Stimulated activated CD8-positive, alpha-beta memory T cell treated with anti-CD3 and anti-CD28 coated beads, Interleukin-15, amount 100 ng/mL, for 1 hour (primary cell): ENCODE measurements at regions not wholly inside any gene's neighbourhood (a gene's known extent, or its start where the extent isn't known, plus 50 kb on each side); places are given as distances from the start of the nearest gene placed in this dataset.
"Not testable (repeated sequence)": the region's sequence is repeated elsewhere in the genome, so short reads cannot be mapped to it uniquely, and the experiment has no call there.

ENCODE experiments used
- DNase-seq: peaks from one replicate; pipeline ENCODE4 v3.0.0-alpha.2; 2020; ENCODE audit warnings: low read depth

GRCh38 chr2:12547566-12548170 lies 169.1 kb upstream of the TRIB2 start:
- DNase-seq: no peak

GRCh38 chr2:12548906-12549305 lies 167.8 kb upstream of the TRIB2 start:
- DNase-seq: no peak

DNA sequence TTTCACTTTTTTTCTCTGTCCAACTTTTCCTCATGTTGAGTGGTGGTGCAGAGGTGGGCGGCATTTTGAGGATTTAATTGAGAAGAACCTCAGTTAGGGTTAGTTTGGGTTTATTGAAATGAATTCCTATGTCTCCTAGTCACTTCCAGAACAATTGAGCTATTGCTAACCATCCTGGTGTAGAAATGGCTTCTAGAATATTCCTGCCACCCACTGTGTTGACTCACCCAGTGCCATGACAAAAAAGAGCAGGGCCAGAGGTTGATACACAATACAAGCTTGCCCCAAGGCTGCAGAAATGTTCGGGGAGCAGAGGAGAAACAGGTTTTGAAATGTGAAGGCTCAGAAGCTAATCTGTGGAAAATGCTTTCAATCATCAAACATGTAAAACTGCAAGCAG lies 167.1 kb upstream of the TRIB2 start:
- DNase-seq: no peak

DNA sequence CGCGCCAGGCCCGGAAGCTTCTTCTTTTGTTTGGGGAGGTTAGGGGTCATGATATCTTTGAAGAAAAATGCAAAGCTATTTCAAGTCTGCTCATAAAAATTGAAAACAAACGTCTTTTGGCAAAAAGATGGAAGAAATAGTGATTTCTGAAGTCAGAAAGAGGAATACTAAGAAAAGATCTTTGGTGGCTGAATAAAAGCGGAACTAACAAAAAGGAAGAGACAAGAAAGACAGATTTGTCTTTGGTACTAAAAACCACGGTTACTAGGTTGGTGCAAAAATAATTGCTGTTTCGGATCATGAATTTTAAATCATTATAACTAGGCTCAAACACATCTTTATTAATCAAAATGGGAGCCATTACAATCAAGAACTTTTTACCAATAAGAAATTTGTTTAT lies 164.6 kb upstream of the TRIB2 start:
- no peak for DNase-seq

DNA sequence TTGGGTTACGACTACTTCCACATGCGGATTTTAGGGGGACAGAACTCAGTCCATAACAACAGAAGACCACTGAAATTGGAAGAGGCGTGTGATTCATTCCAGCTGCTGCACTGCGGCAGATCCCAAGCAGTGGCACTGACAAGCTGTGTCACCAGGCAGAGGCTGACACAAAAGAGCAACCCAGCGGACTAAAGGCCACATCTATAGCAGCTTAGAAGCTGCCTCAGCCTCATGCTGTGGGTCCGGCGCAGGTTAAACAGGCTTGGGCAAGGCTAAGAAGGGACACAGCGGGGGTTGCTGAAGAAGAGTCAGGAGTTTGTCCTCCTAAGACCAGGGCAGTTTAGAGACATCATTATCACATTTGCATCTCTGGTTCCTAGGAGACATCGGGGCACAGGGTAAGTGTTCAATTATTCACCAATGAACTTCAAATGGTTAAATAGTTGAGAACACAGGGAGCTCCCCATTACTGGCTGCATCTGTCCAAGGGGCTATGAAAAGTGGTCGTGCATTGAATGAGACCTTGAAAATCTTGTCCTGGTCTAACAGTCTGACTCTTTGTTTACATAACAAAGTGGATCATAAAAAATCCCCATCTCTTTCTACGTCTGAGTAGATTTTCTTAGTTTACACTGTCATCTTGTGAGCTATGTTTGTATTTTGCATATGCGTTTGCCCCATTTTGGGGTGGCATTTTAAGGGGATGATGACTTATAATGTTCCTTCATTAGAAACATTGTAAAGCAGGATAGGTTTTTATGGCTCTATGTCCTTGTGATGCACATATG lies 162.3 kb upstream of the TRIB2 start:
- DNase-seq: no peak

GRCh38 chr2:12555012-12555645 lies 161.6 kb upstream of the TRIB2 start:
- no peak for DNase-seq

- DNase-seq: no peak
Observed at GRCh38 chr2:12556762-12557161, 160.0 kb upstream of the TRIB2 start.

DNA sequence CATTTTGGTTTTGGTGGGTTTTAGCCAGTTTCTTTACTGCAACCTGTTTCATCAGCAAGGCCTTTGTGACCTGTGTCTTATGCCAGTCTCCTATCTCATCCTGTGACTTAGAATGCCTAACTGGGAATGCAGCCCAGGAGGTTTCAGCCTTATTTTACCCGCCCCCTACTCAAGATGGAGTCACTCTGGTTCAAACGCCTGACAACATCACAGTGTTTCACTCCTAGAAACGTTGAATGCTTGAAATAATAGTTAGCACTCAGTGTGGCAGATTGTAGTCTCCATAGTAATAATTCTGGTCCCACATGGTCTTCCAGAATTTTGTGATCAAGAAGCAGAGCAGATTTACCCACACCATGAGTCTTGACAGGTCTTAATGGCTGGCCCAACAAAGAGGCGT lies 159.0 kb upstream of the TRIB2 start:
- no peak for DNase-seq

GRCh38 chr2:12558519-12558918 lies 158.2 kb upstream of the TRIB2 start:
- no peak for DNase-seq

DNA sequence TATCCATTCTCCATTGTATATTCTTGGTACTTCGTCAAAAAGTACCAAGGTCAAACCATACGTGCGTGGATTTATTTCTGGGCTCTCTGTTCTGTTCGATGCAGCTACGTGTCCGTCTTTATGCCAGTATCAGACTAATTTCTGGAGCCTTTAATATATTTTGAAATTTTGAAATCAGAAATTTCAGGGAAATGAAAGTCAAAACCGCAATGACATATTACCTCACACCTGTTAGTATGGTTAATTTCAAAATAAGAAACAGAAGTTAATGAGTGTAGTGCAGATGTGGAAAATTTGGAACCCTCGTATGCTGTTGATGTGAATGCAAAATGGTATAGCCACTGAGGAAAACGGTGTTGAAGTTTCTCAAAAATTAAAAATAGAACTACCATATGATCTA lies 156.1 kb upstream of the TRIB2 start:
- DNase-seq: no peak

DNA sequence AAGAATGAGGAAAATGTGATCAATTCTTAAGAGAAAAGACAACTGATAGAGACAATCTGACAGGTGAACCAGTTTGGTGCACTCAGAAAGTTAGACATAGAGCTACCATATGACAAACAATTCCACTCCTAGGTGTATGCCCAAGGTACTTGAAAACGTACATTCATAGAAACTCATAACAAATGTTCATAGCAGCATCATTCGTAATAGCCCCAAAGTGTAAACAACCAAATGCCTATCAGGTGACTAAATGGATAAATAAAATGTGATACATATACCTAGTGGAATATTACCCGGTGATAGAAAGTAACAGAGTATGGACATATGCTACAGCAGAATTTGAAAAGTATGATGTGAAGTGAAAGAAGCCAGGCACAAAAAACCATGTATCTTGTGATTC lies 149.3 kb upstream of the TRIB2 start:
- DNase-seq: no peak

DNA sequence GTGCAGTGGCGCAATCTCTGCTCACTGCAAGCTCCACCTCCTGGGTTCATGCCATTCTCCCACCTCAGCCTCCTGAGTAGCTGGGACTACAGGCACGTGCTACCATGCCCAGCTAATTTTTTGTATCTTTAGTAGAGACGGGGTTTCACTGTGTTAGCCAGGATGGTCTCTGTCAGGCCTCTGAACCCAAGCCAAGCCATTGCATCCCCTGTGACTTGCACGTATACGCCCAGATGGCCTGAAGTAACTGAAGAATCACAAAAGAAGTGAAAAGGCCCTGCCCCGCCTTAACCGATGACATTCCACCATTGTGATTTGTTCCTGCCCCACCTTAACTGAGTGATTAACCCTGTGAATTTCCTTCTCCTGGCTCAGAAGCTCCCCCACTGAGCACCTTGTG lies 147.2 kb upstream of the TRIB2 start:
- not testable (repeated sequence) for DNase-seq

- not testable (repeated sequence) for DNase-seq
Observed at GRCh38 chr2:12569929-12570328, 146.8 kb upstream of the TRIB2 start.

- DNase-seq: no peak
Observed at GRCh38 chr2:12577091-12577490, 139.6 kb upstream of the TRIB2 start.

DNA sequence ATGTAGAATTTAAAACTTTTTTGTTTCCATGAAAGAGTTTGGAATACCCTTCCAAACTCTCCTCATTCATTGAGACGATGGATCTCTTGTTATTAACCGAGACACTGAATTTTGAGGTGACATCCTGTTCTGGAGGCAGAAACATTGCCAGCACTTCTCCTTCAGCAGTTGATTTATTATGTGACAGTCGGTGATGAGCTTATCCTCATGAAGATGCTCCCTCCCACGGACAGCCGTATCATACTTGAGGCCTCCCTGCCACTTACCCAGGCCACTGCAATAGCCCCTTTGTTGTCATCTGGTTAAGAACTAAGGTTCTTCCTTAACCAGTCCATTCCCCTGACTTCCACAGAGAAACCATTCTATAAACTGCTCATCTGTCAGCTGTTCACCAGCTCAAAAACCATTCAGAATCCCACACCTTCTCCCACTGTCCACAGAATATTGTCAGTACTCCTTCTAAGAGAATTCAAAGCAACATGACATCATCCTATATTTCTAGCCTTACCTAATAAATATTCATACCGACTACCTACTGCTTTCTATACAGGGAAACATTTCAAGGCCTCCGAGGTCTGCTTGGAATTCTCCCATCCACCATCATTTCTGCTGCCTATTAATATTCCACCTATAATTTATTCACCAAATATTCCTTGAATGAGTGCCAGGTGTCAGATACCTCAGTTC lies 139.0 kb upstream of the TRIB2 start:
- DNase-seq: no peak

- no peak for DNase-seq
Observed at GRCh38 chr2:12579018-12579417, 137.7 kb upstream of the TRIB2 start.

DNA sequence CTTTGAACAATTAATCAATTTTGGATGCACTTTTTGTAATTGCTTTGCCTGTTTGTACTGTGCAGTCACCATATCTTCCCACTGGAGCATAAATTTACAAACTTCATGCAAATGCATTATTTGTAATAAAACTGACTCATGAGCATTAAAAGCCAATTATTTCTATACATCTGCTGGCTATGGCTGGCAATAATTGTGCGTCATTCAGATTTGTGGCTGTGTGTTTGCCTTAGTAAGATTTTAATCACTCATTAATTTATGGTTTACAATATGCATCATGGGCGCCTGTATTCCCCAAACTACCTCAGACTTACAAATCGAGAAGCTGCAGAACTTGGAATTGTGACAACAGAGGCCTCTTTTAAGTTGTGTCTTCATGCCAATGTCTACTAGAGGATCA lies 132.4 kb upstream of the TRIB2 start:
- no peak for DNase-seq

- DNase-seq: no peak
Observed at GRCh38 chr2:12585784-12586183, 131.0 kb upstream of the TRIB2 start.

DNA sequence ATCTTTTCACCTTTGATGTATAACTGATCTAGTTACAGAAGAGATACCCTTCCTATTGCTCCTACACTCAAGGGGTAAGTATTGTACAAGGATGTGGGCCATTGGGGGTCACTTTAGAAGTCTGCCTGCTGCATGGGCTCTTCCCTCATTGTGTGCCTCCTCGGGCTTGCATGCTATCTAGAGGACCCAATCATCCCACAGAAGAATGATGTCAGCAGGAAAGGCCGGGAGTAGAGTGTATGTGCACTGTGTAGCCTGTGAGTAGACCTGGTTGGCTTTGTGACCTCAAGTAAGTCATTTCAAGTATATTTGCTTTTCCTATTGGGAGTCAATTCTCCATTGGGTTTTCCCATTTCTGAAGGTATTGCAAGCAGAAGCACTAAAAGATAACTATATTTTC lies 129.5 kb upstream of the TRIB2 start:
- DNase-seq: no peak

DNA sequence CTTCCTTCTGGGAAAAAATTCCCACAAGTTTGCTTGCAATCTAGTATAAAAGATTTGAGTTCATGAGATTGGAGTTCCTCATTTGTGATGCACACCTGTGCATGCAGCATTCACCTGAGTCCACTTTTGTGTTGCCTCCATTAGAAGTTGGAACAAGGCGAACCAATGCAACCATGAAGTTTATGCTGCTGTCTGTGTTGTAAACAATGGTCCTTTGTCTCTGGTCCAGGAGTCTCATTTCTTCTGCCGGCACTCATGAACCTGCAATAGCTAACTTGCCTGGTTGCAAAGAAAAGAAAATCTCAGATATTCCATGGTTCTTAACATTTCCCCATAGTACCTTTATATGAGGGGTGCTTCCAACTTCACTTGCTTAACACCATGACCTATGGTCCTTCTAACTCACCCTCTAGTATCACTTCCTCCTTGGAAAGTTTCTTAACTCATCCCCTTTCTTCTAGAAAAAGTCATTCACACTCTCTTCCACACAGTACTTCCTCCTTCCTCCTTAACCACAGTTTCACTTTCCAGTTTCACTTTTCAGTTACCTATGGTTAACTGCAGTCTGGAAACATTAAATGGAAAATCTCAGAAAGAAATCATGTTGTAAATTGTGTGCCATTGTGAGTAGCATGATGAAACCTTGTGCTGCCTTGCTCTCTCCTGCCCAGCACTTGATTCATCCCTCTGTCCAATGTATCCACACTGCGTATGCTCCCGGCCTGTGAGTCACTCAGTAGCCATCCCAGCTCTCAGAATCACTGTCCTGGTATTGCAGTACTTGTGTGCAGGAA lies 128.8 kb upstream of the TRIB2 start:
- DNase-seq: no peak

GRCh38 chr2:12588986-12589385 lies 127.8 kb upstream of the TRIB2 start:
- DNase-seq: no peak

GRCh38 chr2:12589802-12590320 lies 126.9 kb upstream of the TRIB2 start:
- no peak for DNase-seq
